Prostate gland (tissue), 2 donors: ENCODE measurements at regions not wholly inside any gene's neighbourhood (a gene's known extent, or its start where the extent isn't known, plus 50 kb on each side); places are given as distances from the start of the nearest gene placed in this dataset.

Experiments
- DNase-seq: peaks from one replicate; pipeline ENCODE4 v3.0.0-alpha.2; 2019; ENCODE audit warnings: low spot score
- H3K27ac ChIP-seq, 2 donors: fragments of 200-600 bp; sonication (generic); 2 replicates each; pipeline ENCODE4 v1.5.1; 2017 to 2019
- H3K27me3 ChIP-seq: fragments of 200-600 bp; sonication (generic); replicated peaks from 2 replicates; pipeline ENCODE4 v1.5.1; 2019; ENCODE audit not compliant: insufficient read depth
- H3K36me3 ChIP-seq, 2 donors: fragments of 200-600 bp; sonication (generic); 1 replicate in 1 of 2; 2 replicates in 1 of 2; pipeline versions ENCODE4 v1.5.1 to v1.8.1; 2017 to 2019
- H3K4me1 ChIP-seq: fragments of 200-600 bp; sonication (generic); replicated peaks from 2 replicates; pipeline ENCODE4 v1.5.1; 2019
- H3K4me3 ChIP-seq, 2 donors: fragments of 200-600 bp; sonication (generic); 2 replicates each; pipeline ENCODE4 v1.5.1; 2017 to 2019
- H3K9me3 ChIP-seq: fragments of 200-600 bp; sonication (generic); 2 replicates; pipeline ENCODE4 v1.5.1; 2017
- POLR2A ChIP-seq: fragments of 450-650 bp; IDR thresholded peaks from one replicate; pipeline ENCODE4 v1.6.1; 2016; ENCODE audit warnings: antibody characterized with exemption, mild to moderate bottlenecking
- POLR2AphosphoS5 ChIP-seq: sonication (generic); formaldehyde crosslinking; IDR thresholded peaks from one replicate; pipeline ENCODE4 v1.6.1; 2017; ENCODE audit warnings: antibody characterized with exemption
- WGBS: methylation state at CpG from one replicate; pipeline ENCODE4 v1.1.5; 2018; 5-methylcytosine and 5-hydroxymethylcytosine counted together
- intact Hi-C: fragments of 100-400 bp; cut with DNase I; formaldehyde crosslinking; loops from one replicate; pipeline ENCODE4 v1.14.2; 2022
- TF ChIP-seq, protein P1 (sequence below), 4 experiments: fragments of 200-600 bp in 2 of 4; fragments of 450-650 bp in 2 of 4; sonication (generic) in 2 of 4; IDR thresholded peaks; 1 replicate in 3 of 4; 2 replicates in 1 of 4; pipeline ENCODE4 v1.5.1; 2016 to 2019; ENCODE audit warnings: antibody characterized with exemption in 4 of 4, mild to moderate bottlenecking in 2 of 4, moderate library complexity in 2 of 4

DNA sequence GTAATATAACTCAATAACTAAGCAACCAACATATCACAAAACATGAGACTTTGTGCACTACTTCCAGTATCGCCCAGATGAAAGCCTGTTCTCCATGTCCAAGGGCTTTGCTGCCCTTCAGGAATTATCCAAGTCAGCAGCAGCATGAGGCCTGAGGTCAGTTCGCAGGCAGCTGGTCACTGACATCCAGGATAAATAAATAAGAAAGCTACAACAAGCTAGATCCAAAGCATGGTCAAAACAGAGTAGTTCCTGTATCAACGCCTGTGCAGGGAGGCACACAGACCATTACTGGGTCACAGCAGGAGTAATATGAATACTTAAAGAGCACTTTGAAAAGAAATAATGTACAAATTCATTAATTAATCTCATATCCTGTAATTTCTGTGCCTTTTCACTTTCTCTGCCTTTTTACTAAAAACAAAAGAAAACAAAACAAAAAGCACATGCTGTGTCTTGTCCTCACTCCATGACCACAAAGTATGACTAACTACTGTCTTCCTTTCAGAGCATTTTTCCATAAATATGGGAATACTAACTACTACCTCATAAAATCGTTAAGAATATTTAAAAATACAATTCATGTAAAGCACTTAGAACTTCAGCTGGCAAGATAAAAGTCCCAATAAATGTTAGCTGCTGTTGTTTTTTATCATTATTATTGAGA lies 374.9 kb upstream of the IRAK1BP1 start:
- DNase-seq: no peak
- H3K4me3 ChIP-seq: no peak overlapping the region
- intact Hi-C loops: no loop called here
- H3K36me3 ChIP-seq: no peaks in the 10 kb centered on the region
- TF ChIP-seq, protein P1, sequence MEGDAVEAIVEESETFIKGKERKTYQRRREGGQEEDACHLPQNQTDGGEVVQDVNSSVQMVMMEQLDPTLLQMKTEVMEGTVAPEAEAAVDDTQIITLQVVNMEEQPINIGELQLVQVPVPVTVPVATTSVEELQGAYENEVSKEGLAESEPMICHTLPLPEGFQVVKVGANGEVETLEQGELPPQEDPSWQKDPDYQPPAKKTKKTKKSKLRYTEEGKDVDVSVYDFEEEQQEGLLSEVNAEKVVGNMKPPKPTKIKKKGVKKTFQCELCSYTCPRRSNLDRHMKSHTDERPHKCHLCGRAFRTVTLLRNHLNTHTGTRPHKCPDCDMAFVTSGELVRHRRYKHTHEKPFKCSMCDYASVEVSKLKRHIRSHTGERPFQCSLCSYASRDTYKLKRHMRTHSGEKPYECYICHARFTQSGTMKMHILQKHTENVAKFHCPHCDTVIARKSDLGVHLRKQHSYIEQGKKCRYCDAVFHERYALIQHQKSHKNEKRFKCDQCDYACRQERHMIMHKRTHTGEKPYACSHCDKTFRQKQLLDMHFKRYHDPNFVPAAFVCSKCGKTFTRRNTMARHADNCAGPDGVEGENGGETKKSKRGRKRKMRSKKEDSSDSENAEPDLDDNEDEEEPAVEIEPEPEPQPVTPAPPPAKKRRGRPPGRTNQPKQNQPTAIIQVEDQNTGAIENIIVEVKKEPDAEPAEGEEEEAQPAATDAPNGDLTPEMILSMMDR (IDR thresholded peaks at IDR 0.05): no peak
- no peak for TF ChIP-seq POLR2AphosphoS5
- TF ChIP-seq POLR2A: no peak
- WGBS: 51% methylated on average over 4 of the region's 4 CpGs
- H3K27ac ChIP-seq: no peak overlapping the region
- no peaks in the 10 kb centered on the region for H3K9me3 ChIP-seq
- no peaks in the 10 kb centered on the region for H3K4me1 ChIP-seq
- H3K27me3 ChIP-seq: no peaks in the 10 kb centered on the region

DNA sequence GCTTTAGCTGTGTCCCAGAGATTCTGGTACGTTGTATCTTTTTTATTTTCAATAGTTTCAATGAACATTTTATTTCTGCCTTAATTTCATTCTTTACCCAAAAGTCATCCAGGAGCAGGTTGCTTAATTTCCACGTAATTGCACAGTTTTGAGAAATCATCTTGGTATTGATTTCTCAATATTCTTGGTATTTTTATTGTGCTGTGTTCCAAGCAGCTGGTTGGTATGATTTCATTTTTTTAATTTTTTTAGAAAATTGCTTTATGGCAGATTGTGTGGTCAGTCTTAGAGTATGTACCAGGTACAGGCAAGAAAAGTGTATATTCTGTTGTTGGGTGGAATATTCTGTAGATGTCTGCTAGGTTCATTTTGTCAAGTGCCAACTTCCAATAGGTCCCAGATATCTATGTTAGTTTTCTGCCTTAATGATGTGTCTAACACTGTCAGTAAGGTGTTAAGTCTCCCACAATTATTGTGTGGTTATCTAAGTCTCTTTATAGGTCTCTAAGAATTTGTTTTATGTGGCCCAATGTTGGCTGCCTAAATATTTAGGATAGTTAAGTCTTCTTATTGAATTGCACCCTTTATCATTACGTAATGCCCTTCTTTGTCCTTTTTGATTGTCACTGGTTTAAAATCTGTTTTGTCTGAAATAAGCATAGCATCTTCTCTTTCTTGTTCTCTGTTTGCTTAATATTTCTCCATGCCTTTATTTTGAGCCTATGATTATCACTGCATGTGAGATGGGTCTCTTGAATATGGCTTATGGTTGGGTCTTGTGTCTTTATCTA lies 366.9 kb upstream of the IRAK1BP1 start:
- intact Hi-C loops: no loop called here
- WGBS: 88% methylated on average over 3 of the region's 3 CpGs

DNA sequence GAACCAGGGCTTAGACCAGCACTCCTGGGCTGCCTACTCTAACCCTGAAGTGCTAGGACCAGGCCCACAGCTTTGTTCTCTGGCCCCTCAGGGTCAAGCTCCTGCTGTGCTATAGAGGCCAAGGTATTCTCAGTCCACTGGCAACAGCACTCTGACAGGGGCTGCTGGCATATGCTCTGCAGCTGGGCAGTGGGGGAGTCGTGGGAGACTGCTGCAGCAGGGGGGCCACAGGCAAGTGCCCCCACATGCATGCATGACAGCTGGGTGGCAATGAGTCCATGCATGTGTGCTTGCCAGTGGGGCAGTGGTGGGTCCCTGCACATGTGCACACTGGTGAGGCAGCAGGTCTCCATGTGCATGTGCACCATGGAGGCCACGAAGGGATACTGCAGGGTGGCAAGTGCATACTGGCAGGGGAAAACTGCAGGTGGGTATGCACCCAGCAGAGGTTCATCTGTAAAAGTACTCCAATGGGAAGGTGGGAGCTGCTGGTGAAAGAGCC lies 364.9 kb upstream of the IRAK1BP1 start:
- no peak for DNase-seq
- Histone ChIP-seq H3K4me1 (no peaks in the 10 kb centered on the region), H3K9me3 (no peaks in the 10 kb centered on the region), H3K36me3 (no peaks in the 10 kb centered on the region), H3K27me3 (no peaks in the 10 kb centered on the region), H3K4me3 (no peak overlapping the region), H3K27ac (no peak overlapping the region)
- TF ChIP-seq POLR2A (no peak), POLR2AphosphoS5 (no peak)
- TF ChIP-seq, protein P1 (IDR thresholded peaks at IDR 0.05): no peak
- WGBS: 82% methylated on average over 2 of the region's 2 CpGs
- intact Hi-C loops: no loop called here

More for the DNA sequence above, 366.9 kb upstream of the IRAK1BP1 start:
- H3K27ac ChIP-seq: no peak overlapping the region
- H3K4me1 ChIP-seq: no peaks in the 10 kb centered on the region
- TF ChIP-seq, protein P1 (IDR thresholded peaks at IDR 0.05): no peak
- no peak for TF ChIP-seq POLR2AphosphoS5
- TF ChIP-seq POLR2A: no peak
- no peaks in the 10 kb centered on the region for H3K27me3 ChIP-seq
- H3K36me3 ChIP-seq: no peaks in the 10 kb centered on the region
- H3K9me3 ChIP-seq: no peaks in the 10 kb centered on the region
- no peak for DNase-seq
- H3K4me3 ChIP-seq: no peak overlapping the region

DNA sequence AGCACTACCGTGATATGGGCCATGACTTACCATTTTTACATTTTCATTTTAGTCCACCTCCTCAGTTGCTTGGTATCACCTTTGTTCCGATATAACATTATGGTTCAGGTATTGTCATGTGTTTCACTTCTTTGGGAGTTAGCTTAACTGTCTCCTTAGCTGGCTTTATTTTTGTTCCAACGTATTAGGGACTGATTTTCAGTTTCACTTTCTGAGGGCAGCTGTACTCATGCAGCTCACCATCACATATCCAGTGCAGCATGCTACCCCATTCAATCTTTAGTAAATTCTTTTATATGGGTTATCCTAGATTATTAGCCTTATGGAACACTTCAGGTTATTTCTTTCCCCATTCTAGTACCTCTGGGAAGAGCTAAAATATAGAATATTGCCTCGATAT lies 362.2 kb upstream of the IRAK1BP1 start:
- TF ChIP-seq, protein P1 (IDR thresholded peaks at IDR 0.05): no peak
- TF ChIP-seq POLR2AphosphoS5 (no peak), POLR2A (no peak)
- Histone ChIP-seq H3K9me3 (no peaks in the 10 kb centered on the region), H3K27me3 (no peaks in the 10 kb centered on the region), H3K4me3 (no peak overlapping the region), H3K4me1 (no peaks in the 10 kb centered on the region), H3K36me3 (no peaks in the 10 kb centered on the region), H3K27ac (no peak overlapping the region)
- intact Hi-C loops: no loop called here
- 81% methylated on average over 4 of the region's 4 CpGs for WGBS
- DNase-seq: no peak
